Stimulated activated naive CD4-positive, alpha-beta T cell (primary cell): ENCODE measurements at regions not wholly inside any gene's neighbourhood (a gene's known extent, or its start where the extent isn't known, plus 50 kb on each side); places are given as distances from the start of the nearest gene placed in this dataset.
"Not testable (repeated sequence)": the region's sequence is repeated elsewhere in the genome, so short reads cannot be mapped to it uniquely, and the experiment has no call there.

Experiments
- DNase-seq, 6 experiments: peaks; one replicate each; lab custom pipeline; 2025; lab: John Stamatoyannopoulos, UW

GRCh38 chr16:56013962-56014552 is 138.9 kb upstream of the CES5A start:
- DNase-seq = no peak

GRCh38 chr16:56012482-56012811 is 137.3 kb upstream of the CES5A start:
- no peak for DNase-seq

- DNase-seq = no peak
These were observed 136.8 kb upstream of the CES5A start for GRCh38 chr16:56011808-56012481.

- DNase-seq = no peak
These were observed 130.8 kb upstream of the CES5A start for GRCh38 chr16:56005958-56006357.

- DNase-seq = no peak
These were observed 124.5 kb upstream of the CES5A start for GRCh38 chr16:55999683-56000082.

GRCh38 chr16:55993088-55993487 is 117.9 kb upstream of the CES5A start:
- no peak for DNase-seq

GRCh38 chr16:55992551-55992950 is 117.4 kb upstream of the CES5A start:
- no peak for DNase-seq

- no peak for DNase-seq
These were observed 116.7 kb upstream of the CES5A start for GRCh38 chr16:55991843-55992242.

- no peak for DNase-seq
These were observed 114.4 kb upstream of the CES5A start for GRCh38 chr16:55989569-55989907.

GRCh38 chr16:55988850-55989568 is 113.8 kb upstream of the CES5A start:
- not testable (repeated sequence) for DNase-seq

- DNase-seq = no peak
These were observed 112.8 kb upstream of the CES5A start for GRCh38 chr16:55988013-55988412.

- DNase-seq = no peak
These were observed 107.4 kb upstream of the CES5A start for GRCh38 chr16:55982597-55982996.

GRCh38 chr16:55981557-55981956 is 106.4 kb upstream of the CES5A start:
- DNase-seq = no peak

- DNase-seq = no peak
These were observed 101.6 kb upstream of the CES5A start for GRCh38 chr16:55976815-55977214.

- DNase-seq = no peak
These were observed 96.3 kb upstream of the CES5A start for GRCh38 chr16:55971447-55971846.

GRCh38 chr16:55968221-55968620 is 93.0 kb upstream of the CES5A start:
- no peak for DNase-seq

- DNase-seq = no peak
These were observed 89.8 kb upstream of the CES5A start for GRCh38 chr16:55964923-55965475.

GRCh38 chr16:55955845-55956244 is 80.7 kb upstream of the CES5A start:
- DNase-seq = no peak

- no peak for DNase-seq
These were observed 80.3 kb upstream of the CES5A start for GRCh38 chr16:55955424-55955823.

- no peak for DNase-seq
These were observed 79.7 kb upstream of the CES5A start for GRCh38 chr16:55954906-55955305.

GRCh38 chr16:55949518-55949917 is 74.3 kb upstream of the CES5A start:
- no peak for DNase-seq

GRCh38 chr16:55948230-55948629 is 73.1 kb upstream of the CES5A start:
- no peak for DNase-seq

- DNase-seq = no peak
These were observed 72.2 kb upstream of the CES5A start for GRCh38 chr16:55947366-55947765.
